OCI-LY3 (cell line): ENCODE measurements at regions not wholly inside any gene's neighbourhood (a gene's known extent, or its start where the extent isn't known, plus 50 kb on each side); places are given as distances from the start of the nearest gene placed in this dataset.

Experiments used
- CTCF ChIP-seq: fragments of 200-600, 300-600 bp; sonication (generic); IDR thresholded peaks from 2 replicates; pipeline ENCODE4 v1.5.1; 2014; ENCODE audit warnings: antibody characterized with exemption, low read length, low read depth
- EZH2phosphoT487 ChIP-seq: fragments of 200-600 bp; shearing (Covaris generic); IDR thresholded peaks from 2 replicates; pipeline ENCODE4 v1.6.1; 2018; ENCODE audit warnings: antibody characterized with exemption, mixed run types, low read depth

GRCh38 chr2:204040016-204040415, 103.5 kb downstream of the ICOS start:
- TF ChIP-seq CTCF (no peak), EZH2phosphoT487 (no peak)
